Tibial nerve (tissue), 4 donors: ENCODE measurements at regions not wholly inside any gene's neighbourhood (a gene's known extent, or its start where the extent isn't known, plus 50 kb on each side); places are given as distances from the start of the nearest gene placed in this dataset.

Experiments
- CTCF ChIP-seq, 5 experiments: fragments of 200-600 bp in 3 of 5; fragments of 450-650 bp in 2 of 5; sonication (generic) in 3 of 5; IDR thresholded peaks; one replicate each; pipeline ENCODE4 v1.5.1; 2016 to 2019; ENCODE audit warnings: antibody characterized with exemption in 5 of 5, mild to moderate bottlenecking in 3 of 5, moderate library complexity in 2 of 5
- EP300 ChIP-seq, 2 donors: sonication (generic); formaldehyde crosslinking; IDR thresholded peaks; one replicate each; pipeline ENCODE4 v1.6.1; 2017; ENCODE audit warnings: antibody characterized with exemption in 2 of 2, mild to moderate bottlenecking in 1 of 2
- POLR2A ChIP-seq, 2 donors: fragments of 450-650 bp; IDR thresholded peaks; one replicate each; pipeline ENCODE4 v1.6.1; 2017; ENCODE audit warnings: antibody characterized with exemption in 2 of 2, mild to moderate bottlenecking in 2 of 2, moderate library complexity in 2 of 2

DNA sequence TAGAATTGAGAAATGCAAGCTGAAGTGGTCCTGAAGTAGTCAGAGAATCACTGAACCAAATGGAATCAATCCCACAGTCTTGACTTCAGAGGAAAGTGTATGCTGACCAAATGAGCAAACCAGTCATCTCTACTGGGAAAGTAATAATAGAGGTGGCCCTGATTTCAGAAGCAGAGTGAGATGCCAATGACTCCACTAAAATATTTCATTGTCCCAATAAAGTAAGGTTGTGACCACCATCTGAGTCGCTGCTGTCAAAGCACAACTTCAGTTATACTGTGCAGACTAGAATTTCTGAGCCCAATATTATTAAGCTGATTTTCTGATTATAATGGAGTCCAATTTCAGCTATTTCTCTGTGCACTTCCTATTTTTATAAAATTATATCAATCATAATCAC lies 334.4 kb upstream of the THBS1 start:
- TF ChIP-seq CTCF (IDR thresholded peaks at IDR 0.05) (no peak), POLR2A (IDR thresholded peaks at IDR 0.05) (no peak), EP300 (IDR thresholded peaks at IDR 0.05) (no peak)
